ENCODE measurements at regions not wholly inside any gene's neighbourhood (a gene's known extent, or its start where the extent isn't known, plus 50 kb on each side); places are given as distances from the start of the nearest gene placed in this dataset.

GRCh38 chr11:122178795-122179194 lies 62.8 kb upstream of the BLID start:
- intact Hi-C loops (cut with micrococcal nuclease), result no loop called here

GRCh38 chr11:122177238-122177637 lies 61.2 kb upstream of the BLID start:
- intact Hi-C loops (cut with micrococcal nuclease), result no loop called here

DNA sequence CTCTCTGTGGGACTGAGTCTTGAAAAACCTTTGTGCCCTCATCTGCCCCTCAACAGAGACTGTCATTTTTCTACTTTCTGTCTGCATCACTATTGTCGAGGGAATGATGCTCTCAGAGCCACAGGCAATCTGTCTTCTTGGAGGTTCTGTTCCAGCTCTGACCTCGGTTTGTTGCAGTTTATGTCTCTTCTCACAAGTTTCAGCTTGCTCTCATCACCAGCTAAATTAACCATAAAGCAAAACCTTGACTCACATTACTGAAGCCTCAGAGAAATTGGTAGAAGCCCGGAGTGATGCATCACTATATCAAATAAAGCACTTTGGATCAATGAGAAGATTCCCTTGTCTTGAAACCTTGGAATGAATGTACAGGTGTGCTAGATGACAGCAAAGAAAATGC lies 60.6 kb upstream of the BLID start:
- intact Hi-C loops (cut with micrococcal nuclease), result no loop called here

DNA sequence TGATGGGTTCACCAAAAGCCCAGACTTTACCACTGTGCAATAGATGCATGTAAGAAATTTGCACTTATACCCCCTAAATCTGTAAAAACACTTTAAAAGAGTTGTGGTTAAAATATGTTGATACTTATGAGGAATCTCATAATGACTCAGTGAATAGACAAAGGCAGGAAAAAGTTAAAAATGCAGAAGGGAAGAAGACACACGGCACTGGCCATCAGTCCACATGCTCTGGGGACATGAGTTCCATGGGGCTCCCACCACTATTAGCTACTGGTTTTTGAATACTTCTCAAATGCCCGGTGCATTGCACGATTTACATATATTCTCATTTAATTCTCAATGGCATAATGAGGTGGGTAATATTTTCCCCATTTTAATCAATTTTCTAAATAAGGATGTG lies 59.3 kb upstream of the BLID start:
- intact Hi-C loops (cut with micrococcal nuclease), result no loop called here

DNA sequence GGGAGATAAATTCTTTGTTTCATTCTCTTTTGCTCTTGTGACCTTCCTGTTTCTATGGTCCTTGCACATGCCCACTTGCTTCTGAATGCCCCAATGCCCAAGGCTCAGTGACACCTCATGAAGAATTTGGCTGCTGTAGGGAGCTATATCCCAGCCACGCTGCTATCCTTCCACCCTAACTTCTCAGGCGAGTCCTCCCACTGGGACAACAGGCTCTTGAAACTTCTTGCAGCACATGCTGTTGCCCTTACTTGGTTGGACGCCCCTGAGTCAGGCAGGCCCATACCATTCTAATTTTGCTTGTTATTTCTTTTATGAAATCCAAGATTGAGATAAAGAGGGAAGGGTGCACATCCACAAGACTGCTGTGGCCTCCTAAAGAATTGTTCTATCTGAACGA lies 57.6 kb upstream of the BLID start:
- intact Hi-C loops (cut with micrococcal nuclease), result no loop called here

- intact Hi-C loops (cut with micrococcal nuclease), result no loop called here
These were observed 57.0 kb upstream of the BLID start for GRCh38 chr11:122173074-122173450.

DNA sequence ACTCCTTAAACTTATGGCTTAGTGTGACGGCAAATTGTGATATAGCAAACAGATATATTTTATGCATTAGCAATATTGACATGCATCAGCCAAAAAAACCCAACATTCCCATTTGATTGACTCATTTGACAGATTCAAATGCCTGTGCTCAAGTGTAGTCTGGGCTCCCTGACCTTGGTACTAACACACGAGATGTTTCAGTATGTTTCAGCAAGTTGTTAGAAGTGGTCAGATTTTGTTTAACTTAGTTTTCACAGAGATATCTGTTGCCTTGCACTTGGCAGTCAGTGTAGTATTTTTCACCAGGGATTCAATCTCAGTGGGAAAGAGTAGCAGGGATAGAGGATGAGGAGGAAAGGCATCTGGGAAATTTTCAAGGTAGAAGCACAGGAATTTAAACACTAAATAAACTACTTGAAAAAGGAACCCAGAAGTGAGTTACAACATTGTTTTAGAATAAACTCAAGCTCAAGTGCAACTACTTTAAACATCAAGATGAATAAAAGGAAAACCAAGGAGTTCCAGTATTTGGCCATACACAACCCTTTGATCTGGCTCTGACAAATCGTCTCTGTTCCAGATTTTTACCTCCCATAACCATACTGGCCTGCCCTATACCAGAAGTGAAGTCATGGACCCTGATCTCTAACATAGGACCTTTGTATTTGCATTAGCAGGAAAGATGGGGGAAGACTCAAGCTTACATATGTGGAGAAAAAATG lies 56.5 kb upstream of the BLID start:
- intact Hi-C loops (cut with micrococcal nuclease), result no loop called here

- intact Hi-C loops (cut with micrococcal nuclease), result no loop called here
These were observed 54.9 kb upstream of the BLID start for GRCh38 chr11:122170815-122171475.

- intact Hi-C loops (cut with micrococcal nuclease), result no loop called here
These were observed 52.2 kb upstream of the BLID start for GRCh38 chr11:122168218-122168617.

- intact Hi-C loops (cut with micrococcal nuclease), result no loop called here
These were observed 51.1 kb upstream of the BLID start for GRCh38 chr11:122167100-122167499.

DNA sequence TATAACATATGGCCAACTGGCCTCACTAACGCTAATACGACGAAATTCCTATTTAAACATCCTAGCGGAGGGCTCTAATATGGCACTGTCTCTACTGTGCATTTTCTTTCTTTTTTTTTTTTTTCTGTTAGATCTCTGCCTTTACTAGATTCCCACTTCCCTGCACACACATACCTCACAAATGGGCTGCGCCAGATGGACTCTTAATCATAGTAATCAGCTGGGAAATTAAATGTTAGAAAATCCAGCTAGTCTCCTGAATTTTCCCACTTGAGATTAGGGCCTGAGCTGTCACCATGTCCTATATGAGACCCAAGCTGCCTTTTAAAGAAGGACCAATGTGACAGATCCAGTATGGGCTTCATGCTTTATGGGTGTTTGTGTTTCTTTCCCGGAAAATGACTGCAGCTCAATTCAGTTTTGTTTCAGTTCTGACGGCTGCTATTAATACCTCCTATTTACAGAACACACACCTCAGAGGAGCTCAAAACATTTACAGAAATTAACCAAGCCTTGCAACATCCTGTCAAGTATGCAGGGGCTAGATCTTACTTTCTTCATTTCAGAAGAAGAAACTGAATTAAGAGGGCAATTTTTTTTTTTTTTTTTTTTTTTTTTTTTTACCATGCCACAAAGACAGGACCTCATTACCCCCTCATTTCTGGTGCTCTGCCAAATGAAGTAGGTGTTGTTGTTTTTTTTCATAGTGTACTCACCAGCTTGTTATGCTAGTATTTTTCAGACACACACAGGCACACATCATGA lies 49.8 kb upstream of the BLID start:
- intact Hi-C loops (cut with micrococcal nuclease), result no loop called here

All from T-helper 1 cell treated with Interleukin-12 subunit alpha and Interleukin-12 subunit beta and Interleukin-4 antibody, amounts not matched to agents 30 ng/mL and 1 ng/mL, for 36 hours (primary cell).